GM20000 (cell line): ENCODE measurements at regions not wholly inside any gene's neighbourhood (a gene's known extent, or its start where the extent isn't known, plus 50 kb on each side); places are given as distances from the start of the nearest gene placed in this dataset.

Source experiments
- DNase-seq: peaks from one replicate; pipeline ENCODE4 v3.0.0; 2012; ENCODE audit warnings: low spot score
- CTCF ChIP-seq: IDR thresholded peaks from 2 replicates; pipeline ENCODE4 v1.5.1; 2012; ENCODE audit warnings: mild to moderate bottlenecking, control low read depth; ENCODE audit errors: extremely low read depth, missing control alignments

- no peak for TF ChIP-seq CTCF
- DNase-seq: no peak
Measured at GRCh38 chr13:76329866-76330580, 556.2 kb downstream of the KCTD12 start.

- TF ChIP-seq CTCF: no peak
- no peak for DNase-seq
Measured at GRCh38 chr13:76329004-76329403, 557.2 kb downstream of the KCTD12 start.

- TF ChIP-seq CTCF: no peak
- DNase-seq: no peak
Measured at GRCh38 chr13:76326343-76326742, 559.9 kb downstream of the KCTD12 start.

GRCh38 chr13:76319921-76320320 is 566.3 kb downstream of the KCTD12 start:
- no peak for TF ChIP-seq CTCF
- no peak for DNase-seq

- no peak for DNase-seq
- no peak for TF ChIP-seq CTCF
Measured at GRCh38 chr13:76316998-76317527, 569.1 kb downstream of the KCTD12 start.

GRCh38 chr13:76314495-76314894 is 571.7 kb downstream of the KCTD12 start:
- TF ChIP-seq CTCF: no peak
- DNase-seq: no peak

GRCh38 chr13:76307142-76307541 is 579.1 kb downstream of the KCTD12 start:
- DNase-seq: no peak
- no peak for TF ChIP-seq CTCF
